GM20000 (cell line): ENCODE measurements at regions not wholly inside any gene's neighbourhood (a gene's known extent, or its start where the extent isn't known, plus 50 kb on each side); places are given as distances from the start of the nearest gene placed in this dataset.

Experiments used
- DNase-seq: peaks from one replicate; pipeline ENCODE4 v3.0.0; 2012; ENCODE audit warnings: low spot score
- TF ChIP-seq, protein P1 (sequence below): IDR thresholded peaks from 2 replicates; pipeline ENCODE4 v1.5.1; 2012; ENCODE audit warnings: mild to moderate bottlenecking, control low read depth; ENCODE audit errors: extremely low read depth, missing control alignments

DNA sequence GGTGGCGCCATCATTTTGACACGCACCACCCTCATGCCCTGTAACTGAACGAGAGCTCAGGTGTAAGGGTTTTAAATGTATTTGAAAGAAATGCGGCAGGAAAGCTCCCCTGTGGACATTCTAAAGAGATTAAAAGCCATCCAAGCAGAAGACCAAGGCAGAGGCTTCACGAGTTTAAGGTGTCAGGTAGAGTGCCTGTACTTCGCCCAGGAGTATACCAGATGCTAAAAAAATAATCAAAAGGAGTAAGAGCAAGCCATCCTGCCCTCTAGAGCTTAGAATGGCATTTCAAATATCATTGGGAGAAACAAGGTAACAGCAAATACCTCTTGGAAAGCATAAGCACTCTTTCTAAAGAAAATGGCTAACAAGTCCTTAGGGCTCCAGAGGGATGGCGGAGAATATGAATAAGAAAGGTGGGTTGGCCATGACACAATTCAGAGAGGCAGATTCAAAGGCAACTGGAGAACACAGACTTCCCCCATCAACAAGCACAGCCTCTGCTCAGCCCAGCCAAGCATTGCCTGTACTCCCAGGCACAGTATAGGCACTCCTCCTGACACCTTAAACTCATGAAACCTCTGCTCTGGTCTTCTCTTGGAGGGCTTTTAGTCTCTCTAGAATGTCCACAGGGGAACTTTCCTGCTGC lies 447.6 kb downstream of the SUCLA2 start:
- TF ChIP-seq, protein P1, sequence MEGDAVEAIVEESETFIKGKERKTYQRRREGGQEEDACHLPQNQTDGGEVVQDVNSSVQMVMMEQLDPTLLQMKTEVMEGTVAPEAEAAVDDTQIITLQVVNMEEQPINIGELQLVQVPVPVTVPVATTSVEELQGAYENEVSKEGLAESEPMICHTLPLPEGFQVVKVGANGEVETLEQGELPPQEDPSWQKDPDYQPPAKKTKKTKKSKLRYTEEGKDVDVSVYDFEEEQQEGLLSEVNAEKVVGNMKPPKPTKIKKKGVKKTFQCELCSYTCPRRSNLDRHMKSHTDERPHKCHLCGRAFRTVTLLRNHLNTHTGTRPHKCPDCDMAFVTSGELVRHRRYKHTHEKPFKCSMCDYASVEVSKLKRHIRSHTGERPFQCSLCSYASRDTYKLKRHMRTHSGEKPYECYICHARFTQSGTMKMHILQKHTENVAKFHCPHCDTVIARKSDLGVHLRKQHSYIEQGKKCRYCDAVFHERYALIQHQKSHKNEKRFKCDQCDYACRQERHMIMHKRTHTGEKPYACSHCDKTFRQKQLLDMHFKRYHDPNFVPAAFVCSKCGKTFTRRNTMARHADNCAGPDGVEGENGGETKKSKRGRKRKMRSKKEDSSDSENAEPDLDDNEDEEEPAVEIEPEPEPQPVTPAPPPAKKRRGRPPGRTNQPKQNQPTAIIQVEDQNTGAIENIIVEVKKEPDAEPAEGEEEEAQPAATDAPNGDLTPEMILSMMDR, result no peak
- no peak for DNase-seq

DNA sequence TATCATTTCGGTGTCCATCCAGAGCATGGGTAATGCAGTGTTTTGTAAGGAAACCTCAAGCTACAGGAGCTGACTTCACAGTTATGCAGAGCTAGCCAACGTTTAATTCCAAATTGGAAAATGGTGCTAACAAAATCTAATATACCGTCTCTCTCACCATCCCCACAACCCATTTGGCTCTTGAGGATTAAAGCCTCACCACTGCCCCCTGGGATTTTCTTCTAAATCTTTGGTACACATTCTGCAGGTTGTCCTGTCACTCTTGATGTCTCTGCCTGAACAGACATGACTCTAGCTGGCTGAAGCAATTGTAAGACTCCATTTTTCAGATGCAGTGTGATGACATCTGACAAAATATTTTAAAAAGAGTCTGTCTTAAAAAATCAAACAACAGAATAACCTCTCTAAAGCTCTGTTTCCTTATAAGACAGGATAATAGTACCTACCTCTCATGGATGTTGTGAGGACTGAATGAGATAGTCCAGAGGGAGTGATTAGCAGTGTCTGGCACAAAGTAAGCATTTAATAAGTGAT lies 451.8 kb downstream of the SUCLA2 start:
- DNase-seq, result no peak
- TF ChIP-seq, protein P1, result no peak

DNA sequence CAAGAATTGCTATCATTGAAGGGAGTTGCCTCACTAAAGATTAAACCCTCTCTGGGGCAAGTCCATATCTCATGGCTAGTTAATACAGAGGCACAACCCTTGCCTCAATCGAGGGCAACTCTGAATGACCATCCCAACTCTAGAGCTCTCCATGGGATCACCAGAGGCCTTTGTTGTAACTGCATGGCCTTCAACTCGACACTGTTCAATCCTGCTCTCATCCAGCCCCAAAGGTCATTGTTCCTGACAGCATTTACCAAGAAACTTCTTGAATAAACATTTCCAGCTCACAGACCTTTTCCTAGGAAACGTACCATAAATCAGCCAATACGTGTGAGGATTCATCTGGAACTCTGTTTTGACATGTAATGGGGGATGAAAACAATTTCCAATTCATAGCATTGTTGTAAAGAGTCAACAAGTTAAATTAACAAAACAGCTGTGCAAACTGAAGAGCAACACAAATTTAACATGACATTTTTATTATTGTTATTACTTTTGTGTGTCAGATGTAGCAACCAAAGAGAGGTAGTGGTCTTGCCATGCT lies 452.7 kb downstream of the SUCLA2 start:
- DNase-seq, result no peak

DNA sequence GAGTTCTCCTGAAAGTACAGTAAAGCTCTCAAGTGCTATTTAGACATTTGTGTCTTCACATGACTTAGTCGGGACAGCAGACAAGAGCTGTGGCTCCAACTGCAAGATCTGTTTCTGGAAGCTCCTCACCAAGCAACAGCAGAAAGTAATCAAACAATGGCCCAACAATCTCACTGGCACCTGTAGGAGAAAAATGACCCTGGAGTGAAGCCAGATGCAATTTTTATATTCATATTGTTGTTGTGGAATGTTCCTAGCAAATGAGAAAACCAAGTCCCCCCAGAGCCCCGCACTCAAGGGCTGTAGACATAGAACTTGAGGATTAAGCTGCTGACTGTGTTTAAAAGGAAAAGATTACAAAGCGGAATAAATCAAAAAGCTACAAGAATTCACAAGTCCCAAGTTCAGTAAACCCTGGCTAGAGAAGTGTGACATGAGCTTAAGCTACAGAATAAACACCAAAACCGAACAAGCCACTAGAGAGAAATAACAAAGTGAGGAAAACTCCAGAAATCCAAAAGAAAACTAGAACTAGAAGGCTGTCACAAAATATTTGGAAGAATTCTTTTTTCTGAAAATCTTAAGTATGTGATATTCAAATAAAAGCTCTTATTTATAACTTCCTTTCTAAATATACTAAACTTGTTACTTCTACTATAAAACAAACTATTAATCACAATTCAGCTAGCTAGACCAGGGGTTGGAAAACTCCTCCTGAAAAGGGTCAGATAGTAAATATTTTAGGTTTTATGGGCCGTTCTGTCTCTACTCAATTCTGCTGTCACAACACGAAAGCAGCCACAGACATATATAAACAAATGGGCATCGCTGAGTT lies 454.5 kb downstream of the SUCLA2 start:
- TF ChIP-seq, protein P1, result no peak

More for the DNA sequence above, 452.7 kb downstream of the SUCLA2 start:
- TF ChIP-seq, protein P1, result no peak

DNA sequence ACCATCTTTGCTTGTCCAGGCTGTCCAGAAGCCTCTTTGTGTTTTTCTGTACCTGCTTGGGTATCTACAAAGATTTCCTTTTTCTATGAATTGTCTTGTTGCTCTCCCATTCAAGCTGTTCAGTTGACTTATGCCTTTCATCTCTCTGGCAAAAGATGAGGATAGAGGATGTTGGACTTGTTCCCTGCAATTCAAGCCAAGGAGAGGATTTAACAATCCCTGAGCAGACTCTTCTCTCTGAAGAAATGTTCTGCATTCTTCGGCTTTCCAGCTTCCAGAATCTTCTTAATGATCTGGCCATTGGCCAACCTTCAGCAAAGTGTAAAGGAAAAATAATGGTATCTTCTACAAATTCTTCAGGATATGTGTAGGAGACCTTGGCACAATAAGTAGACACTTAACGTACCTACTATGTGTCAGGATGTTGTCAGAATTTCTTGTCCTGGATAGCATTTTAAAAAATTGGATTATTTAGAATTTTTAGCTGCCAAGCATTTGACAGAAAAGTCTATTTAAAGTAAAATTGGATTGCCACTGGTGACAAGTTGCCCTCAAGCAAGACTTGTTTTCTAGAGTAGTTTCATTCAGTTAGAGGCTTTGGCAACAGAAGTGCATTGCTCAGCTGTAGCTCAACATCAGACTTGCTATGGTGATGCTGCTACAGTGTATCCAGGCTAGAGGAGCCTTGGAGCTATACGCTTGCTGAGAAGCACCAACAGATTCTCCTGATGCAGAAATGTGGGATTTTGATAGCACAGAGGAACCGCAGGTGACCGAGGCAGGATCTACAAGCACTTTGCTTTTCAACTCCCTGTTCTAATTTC lies 455.7 kb downstream of the SUCLA2 start:
- no peak for DNase-seq
- TF ChIP-seq, protein P1, result no peak

More for the DNA sequence above, 454.5 kb downstream of the SUCLA2 start:
- no peak for DNase-seq

DNA sequence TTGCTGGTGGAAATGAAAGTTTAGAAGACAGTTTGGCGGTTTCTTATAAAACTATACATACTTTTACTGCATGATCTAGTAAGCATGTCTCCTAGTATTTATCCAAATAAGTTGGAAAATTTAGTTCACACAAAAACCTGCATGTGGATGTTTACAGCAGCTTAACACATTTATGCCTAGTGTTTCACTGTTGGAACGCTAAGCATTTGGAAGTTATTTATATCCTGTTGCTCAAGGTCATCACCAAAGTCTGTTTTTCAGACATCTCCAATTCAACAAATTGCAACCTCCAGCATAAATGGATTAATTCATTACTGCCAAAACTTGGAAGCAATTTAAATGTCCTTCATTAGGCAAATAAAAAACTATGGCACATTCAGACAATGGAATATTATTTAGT lies 461.8 kb downstream of the SUCLA2 start:
- DNase-seq, result no peak
- TF ChIP-seq, protein P1, result no peak
